LNCAP (cell line): ENCODE measurements at regions not wholly inside any gene's neighbourhood (a gene's known extent, or its start where the extent isn't known, plus 50 kb on each side); places are given as distances from the start of the nearest gene placed in this dataset.

Experiments used
- TF ChIP-seq, protein P1 (sequence below): fragments of 450-650 bp; IDR thresholded peaks from 2 replicates; pipeline ENCODE4 v1.5.1; 2017; ENCODE audit warnings: mild to moderate bottlenecking

DNA sequence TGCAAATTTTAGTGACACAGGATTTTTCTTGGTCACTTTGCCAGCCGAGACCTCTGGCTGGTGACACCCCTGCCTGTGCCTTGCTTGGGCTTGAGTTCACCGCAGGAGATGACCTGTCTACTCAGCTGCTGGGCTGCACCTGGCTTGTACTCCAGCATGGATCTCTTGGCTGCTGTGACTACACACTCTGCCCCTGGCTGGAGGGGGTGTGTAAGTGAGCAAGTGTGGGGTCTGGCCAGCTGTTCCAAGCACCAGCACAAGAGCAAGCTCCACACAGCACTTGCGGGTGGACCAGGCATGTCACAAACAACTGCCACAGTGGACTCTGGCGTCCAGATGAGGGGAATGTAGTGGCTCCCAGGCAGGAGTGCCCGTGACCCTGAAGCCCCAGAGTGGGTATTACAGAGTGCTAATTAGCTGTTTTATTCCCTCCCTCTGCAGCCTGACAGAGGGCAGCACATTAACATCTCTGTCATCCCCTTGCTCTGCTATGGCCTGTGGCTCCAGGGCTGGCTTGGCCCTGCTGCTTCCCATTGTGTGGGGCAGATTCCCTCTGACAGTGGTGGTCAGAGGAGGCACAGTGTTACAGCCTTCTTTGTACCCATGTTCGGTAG lies 1387.2 kb downstream of the OLFM4 start:
- TF ChIP-seq, protein P1, sequence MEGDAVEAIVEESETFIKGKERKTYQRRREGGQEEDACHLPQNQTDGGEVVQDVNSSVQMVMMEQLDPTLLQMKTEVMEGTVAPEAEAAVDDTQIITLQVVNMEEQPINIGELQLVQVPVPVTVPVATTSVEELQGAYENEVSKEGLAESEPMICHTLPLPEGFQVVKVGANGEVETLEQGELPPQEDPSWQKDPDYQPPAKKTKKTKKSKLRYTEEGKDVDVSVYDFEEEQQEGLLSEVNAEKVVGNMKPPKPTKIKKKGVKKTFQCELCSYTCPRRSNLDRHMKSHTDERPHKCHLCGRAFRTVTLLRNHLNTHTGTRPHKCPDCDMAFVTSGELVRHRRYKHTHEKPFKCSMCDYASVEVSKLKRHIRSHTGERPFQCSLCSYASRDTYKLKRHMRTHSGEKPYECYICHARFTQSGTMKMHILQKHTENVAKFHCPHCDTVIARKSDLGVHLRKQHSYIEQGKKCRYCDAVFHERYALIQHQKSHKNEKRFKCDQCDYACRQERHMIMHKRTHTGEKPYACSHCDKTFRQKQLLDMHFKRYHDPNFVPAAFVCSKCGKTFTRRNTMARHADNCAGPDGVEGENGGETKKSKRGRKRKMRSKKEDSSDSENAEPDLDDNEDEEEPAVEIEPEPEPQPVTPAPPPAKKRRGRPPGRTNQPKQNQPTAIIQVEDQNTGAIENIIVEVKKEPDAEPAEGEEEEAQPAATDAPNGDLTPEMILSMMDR, result no peak

- TF ChIP-seq, protein P1, result no peak
Observed at GRCh38 chr13:54424344-54424743, 1395.7 kb downstream of the OLFM4 start.

DNA sequence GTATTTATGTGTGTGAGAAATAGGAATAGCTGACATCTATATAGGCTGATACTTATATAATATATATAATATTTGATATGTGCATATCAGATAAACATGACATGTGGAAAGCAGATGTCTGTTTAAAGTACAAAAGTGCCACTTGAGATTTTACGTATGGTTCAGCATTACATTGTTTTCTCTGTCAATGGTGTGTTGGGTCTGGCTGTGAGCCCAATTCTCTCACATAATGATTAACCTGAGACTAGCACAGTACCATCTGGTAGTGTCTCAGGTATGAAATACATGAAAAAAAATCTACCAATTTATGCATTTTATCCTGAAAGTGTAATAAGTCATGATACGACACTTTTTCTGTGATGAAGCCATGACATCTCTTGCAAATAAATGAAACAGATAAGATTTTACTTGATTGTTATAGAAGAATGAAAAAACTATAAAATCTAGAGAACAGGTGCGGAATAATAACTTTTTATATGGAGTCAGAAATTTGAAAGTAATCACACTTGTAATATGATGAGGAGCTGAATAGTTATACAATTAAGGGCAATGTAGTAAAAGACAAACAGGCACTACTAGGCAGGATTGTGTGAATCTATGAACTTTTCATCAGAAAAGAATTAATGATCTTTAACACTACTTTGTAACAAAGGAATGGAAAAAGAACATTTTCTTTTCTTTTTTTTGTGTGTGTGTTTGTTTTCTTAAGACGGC lies 1405.0 kb downstream of the OLFM4 start:
- TF ChIP-seq, protein P1, result no peak

GRCh38 chr13:54445453-54445852 lies 1416.8 kb downstream of the OLFM4 start:
- TF ChIP-seq, protein P1, result no peak

GRCh38 chr13:54445865-54446264 lies 1417.3 kb downstream of the OLFM4 start:
- TF ChIP-seq, protein P1, result no peak

GRCh38 chr13:54449922-54450321 lies 1421.3 kb downstream of the OLFM4 start:
- TF ChIP-seq, protein P1, result peak; percentile 63

DNA sequence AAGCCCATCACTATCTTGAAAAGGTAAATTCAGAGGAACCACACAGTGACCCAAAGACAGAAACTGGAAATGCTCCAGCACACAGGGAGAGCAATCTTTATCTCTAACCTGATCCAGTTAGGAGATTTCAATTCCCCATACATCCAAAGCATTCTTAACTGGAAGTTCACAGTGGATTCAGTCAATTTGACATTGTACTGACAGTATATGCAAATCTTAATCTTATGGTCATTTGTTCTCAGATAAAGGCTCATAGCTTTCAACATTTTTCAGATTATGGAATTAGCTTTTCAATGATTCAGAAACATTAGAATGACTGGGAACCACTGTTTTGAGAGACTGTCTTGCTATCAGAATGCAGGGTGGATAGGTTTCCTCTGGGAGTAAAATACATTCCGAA lies 1455.6 kb downstream of the OLFM4 start:
- TF ChIP-seq, protein P1, result no peak
